Endothelial cell of umbilical vein (primary cell): ENCODE measurements at regions not wholly inside any gene's neighbourhood (a gene's known extent, or its start where the extent isn't known, plus 50 kb on each side); places are given as distances from the start of the nearest gene placed in this dataset.

Experiments
- BruUV-seq: library from RNA; stranded (reverse); fragments of 400-500 nt; replicated peaks from 2 replicates; lab custom pipeline; 2021; lab: Mats Ljungman, UMichigan
- CTCF ChIA-PET: fragments of 300-600, 350-600 bp; sonication (Branson Sonifier 250); formaldehyde crosslinking; loops from one replicate; lab custom pipeline; 2021; ENCODE audit warnings: antibody characterized with exemption, inconsistent platforms; lab: Charles Lee
- POLR2A ChIA-PET: fragments of 300-600, 350-600 bp; sonication (Branson Sonifier 250); formaldehyde crosslinking; loops from one replicate; lab custom pipeline; 2021; ENCODE audit warnings: antibody characterized with exemption, inconsistent platforms; lab: Charles Lee
- DNase-seq: peaks from one replicate; pipeline ENCODE4 v3.0.0-alpha.2; 2011; ENCODE audit warnings: low read depth, low spot score
- FAIRE-seq: peaks from 2 replicates; lab custom pipeline; 2011; peaks lifted over from hg19 to GRCh38; lab: Jason Lieb, UNC
- H2AFZ ChIP-seq: 2 replicates; pipeline ENCODE4 v1.6.0; 2012; ENCODE audit warnings: low read depth, low read length, control low read depth, inconsistent platforms
- H3K27ac ChIP-seq: 2 replicates; pipeline ENCODE4 v1.5.1; 2011; ENCODE audit warnings: low read depth, mild to moderate bottlenecking, control low read depth, low read length, moderate library complexity; ENCODE audit not compliant: insufficient read depth
- H3K27me3 ChIP-seq, 2 experiments: 2 replicates each; pipeline versions ENCODE4 v1.6.0 to v1.6.1; 2011; ENCODE audit warnings: low read length in 2 of 2, mixed read lengths in 1 of 2; ENCODE audit not compliant: control insufficient read depth in 2 of 2, insufficient read depth in 2 of 2
- H3K36me3 ChIP-seq, 2 experiments: 2 replicates in 1 of 2; 3 replicates in 1 of 2; pipeline ENCODE4 v1.5.1; 2011; ENCODE audit warnings: low read length in 2 of 2, mild to moderate bottlenecking in 1 of 2, moderate library complexity in 1 of 2; ENCODE audit not compliant: control insufficient read depth in 2 of 2, insufficient read depth in 2 of 2; ENCODE audit errors: extremely low read depth in 1 of 2
- H3K4me1 ChIP-seq: 3 replicates; pipeline ENCODE4 v1.5.1; 2011; ENCODE audit warnings: mild to moderate bottlenecking, low read length; ENCODE audit not compliant: control insufficient read depth, insufficient read depth; ENCODE audit errors: extremely low read depth
- H3K4me2 ChIP-seq: 2 replicates; pipeline ENCODE4 v1.6.1; 2011; ENCODE audit warnings: low read length, control low read depth, mixed read lengths; ENCODE audit not compliant: insufficient read depth
- H3K4me3 ChIP-seq, 3 experiments: fragments of 200-600 bp in 1 of 3; sonication (generic), shearing (Covaris generic) in 1 of 3; replicated peaks in 1 of 3; 2 replicates each; pipeline ENCODE4 v1.5.1; 2011 to 2016; ENCODE audit warnings: control low read depth in 3 of 3, low read length in 3 of 3, mild to moderate bottlenecking in 2 of 3, inconsistent platforms in 1 of 3, low read depth in 1 of 3, moderate library complexity in 1 of 3; ENCODE audit not compliant: insufficient read depth in 1 of 3
- H3K79me2 ChIP-seq: 2 replicates; pipeline ENCODE4 v1.6.0; 2012; ENCODE audit warnings: low read length, inconsistent platforms; ENCODE audit not compliant: control insufficient read depth, insufficient read depth
- H3K9ac ChIP-seq: replicated peaks from 2 replicates; pipeline ENCODE3; 2011; ENCODE audit warnings: low read length, control low read depth; ENCODE audit not compliant: insufficient read depth; ENCODE audit errors: extremely low read depth
- H3K9me1 ChIP-seq: replicated peaks from 3 replicates; pipeline ENCODE4 v1.6.0; 2011; ENCODE audit warnings: mild to moderate bottlenecking, low read length; ENCODE audit not compliant: control insufficient read depth, insufficient read depth; ENCODE audit errors: extremely low read depth
- H3K9me3 ChIP-seq: replicated peaks from 2 replicates; pipeline ENCODE4 v1.5.1; 2012; ENCODE audit warnings: low read length, inconsistent platforms; ENCODE audit not compliant: control insufficient read depth, insufficient read depth
- H4K20me1 ChIP-seq: replicated peaks from 2 replicates; pipeline ENCODE3; 2011; ENCODE audit warnings: mild to moderate bottlenecking, low read length; ENCODE audit not compliant: control insufficient read depth, insufficient read depth; ENCODE audit errors: extremely low read depth
- EZH2 ChIP-seq: IDR thresholded peaks from 2 replicates; pipeline ENCODE4 v1.6.1; 2012; ENCODE audit warnings: borderline replicate concordance, low read depth, mild to moderate bottlenecking, moderate library complexity, low read length, inconsistent platforms; ENCODE audit not compliant: severe bottlenecking
- FOS ChIP-seq: IDR thresholded peaks from 2 replicates; pipeline ENCODE4 v1.6.1; 2011; ENCODE audit warnings: mild to moderate bottlenecking, low read length, moderate library complexity, borderline replicate concordance; ENCODE audit not compliant: insufficient read depth
- GATA2 ChIP-seq: IDR thresholded peaks from 2 replicates; pipeline ENCODE4 v1.7.0; 2011; ENCODE audit warnings: low read depth, mild to moderate bottlenecking, moderate library complexity, mixed read lengths, low read length; ENCODE audit not compliant: insufficient read length, insufficient read depth
- JUN ChIP-seq: IDR thresholded peaks from 2 replicates; pipeline ENCODE4 v1.6.1; 2011; ENCODE audit warnings: borderline replicate concordance, low read depth; ENCODE audit not compliant: insufficient read length, insufficient read depth
- MYC ChIP-seq: IDR thresholded peaks from one replicate; pipeline ENCODE4 v1.6.1; 2011; ENCODE audit warnings: mild to moderate bottlenecking, low read depth, low read length
- POLR2A ChIP-seq: IDR thresholded peaks from 2 replicates; pipeline ENCODE4 v1.6.1; 2012; ENCODE audit warnings: low read depth, mild to moderate bottlenecking, control low read depth, low read length
- POLR2AphosphoS5 ChIP-seq: IDR thresholded peaks from 2 replicates; pipeline ENCODE4 v1.6.1; 2012; ENCODE audit warnings: low read depth, mild to moderate bottlenecking, control low read depth, low read length, moderate library complexity; ENCODE audit not compliant: insufficient read depth
- dilution Hi-C: fragments of 300-500 bp; cut with MboI; formaldehyde crosslinking; loops from one replicate; pipeline ENCODE4 v1.15.0; 2019; ENCODE audit warnings: low sequenced_read_pairs; ENCODE audit not compliant: extremely low pct_ligation_motif_present
- intact Hi-C: fragments of 100-400 bp; cut with micrococcal nuclease; formaldehyde crosslinking; loops from one replicate; pipeline ENCODE4 v1.10.0; 2022
- TF ChIP-seq, protein P1 (sequence below), 2 donors: IDR thresholded peaks; 1 replicate in 1 of 2; 2 replicates in 1 of 2; pipeline ENCODE4 v1.5.1; 2011; ENCODE audit warnings: low read length in 2 of 2, mild to moderate bottlenecking in 2 of 2, moderate library complexity in 2 of 2, control low read depth in 1 of 2, inconsistent platforms in 1 of 2, low read depth in 1 of 2; ENCODE audit not compliant: insufficient read depth in 1 of 2; ENCODE audit errors: extremely low read depth in 1 of 2
- TF ChIP-seq, protein P2 (sequence below): IDR thresholded peaks from 2 replicates; pipeline ENCODE4 v1.6.1; 2011; ENCODE audit not compliant: insufficient read depth, insufficient read length

DNA sequence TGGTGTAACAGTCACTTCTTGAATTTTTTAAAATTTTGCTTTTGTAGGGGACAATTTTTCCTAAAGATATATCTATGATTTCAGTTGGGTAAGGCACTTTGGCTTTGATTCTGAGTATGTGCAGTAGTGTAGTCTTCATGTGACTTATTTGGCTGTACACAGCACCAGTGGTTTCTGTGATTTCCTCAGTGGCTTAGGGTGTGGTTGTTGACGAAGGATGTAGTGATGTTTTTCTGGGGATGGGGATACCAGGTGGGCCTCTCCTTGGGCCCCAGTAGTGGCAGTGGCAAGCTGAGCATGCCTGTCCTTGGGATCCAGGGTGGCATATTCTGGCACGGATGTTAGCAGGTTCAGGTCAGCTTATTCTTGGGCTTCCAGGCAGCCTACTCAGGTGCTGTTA, 364.9 kb upstream of the CADM1 start:
- no peaks in the 10 kb centered on the region for H4K20me1 ChIP-seq
- no peak overlapping the region for H3K27ac ChIP-seq
- H3K9ac ChIP-seq = no peak overlapping the region
- H3K4me3 ChIP-seq = no peak overlapping the region
- H2AFZ ChIP-seq = no peak overlapping the region
- no peaks in the 10 kb centered on the region for H3K9me1 ChIP-seq
- POLR2A ChIA-PET = no interaction called here
- peaks cover 4% of the 10 kb centered on the region for H3K9me3 ChIP-seq
- no TSS peak for BruUV-seq
- H3K79me2 ChIP-seq = no peaks in the 10 kb centered on the region
- DNase-seq = no peak
- CTCF ChIA-PET = no interaction called here
- TF ChIP-seq EZH2 = no peak
- TF ChIP-seq, protein P1, sequence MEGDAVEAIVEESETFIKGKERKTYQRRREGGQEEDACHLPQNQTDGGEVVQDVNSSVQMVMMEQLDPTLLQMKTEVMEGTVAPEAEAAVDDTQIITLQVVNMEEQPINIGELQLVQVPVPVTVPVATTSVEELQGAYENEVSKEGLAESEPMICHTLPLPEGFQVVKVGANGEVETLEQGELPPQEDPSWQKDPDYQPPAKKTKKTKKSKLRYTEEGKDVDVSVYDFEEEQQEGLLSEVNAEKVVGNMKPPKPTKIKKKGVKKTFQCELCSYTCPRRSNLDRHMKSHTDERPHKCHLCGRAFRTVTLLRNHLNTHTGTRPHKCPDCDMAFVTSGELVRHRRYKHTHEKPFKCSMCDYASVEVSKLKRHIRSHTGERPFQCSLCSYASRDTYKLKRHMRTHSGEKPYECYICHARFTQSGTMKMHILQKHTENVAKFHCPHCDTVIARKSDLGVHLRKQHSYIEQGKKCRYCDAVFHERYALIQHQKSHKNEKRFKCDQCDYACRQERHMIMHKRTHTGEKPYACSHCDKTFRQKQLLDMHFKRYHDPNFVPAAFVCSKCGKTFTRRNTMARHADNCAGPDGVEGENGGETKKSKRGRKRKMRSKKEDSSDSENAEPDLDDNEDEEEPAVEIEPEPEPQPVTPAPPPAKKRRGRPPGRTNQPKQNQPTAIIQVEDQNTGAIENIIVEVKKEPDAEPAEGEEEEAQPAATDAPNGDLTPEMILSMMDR (IDR thresholded peaks at IDR 0.05; ENCODE audit: extremely low read depth in 1 of 2, insufficient read depth in 1 of 2, low read depth in 1 of 2, low read length in 2 of 2) = no peak
- no peak for TF ChIP-seq JUN
- TF ChIP-seq, protein P2, sequence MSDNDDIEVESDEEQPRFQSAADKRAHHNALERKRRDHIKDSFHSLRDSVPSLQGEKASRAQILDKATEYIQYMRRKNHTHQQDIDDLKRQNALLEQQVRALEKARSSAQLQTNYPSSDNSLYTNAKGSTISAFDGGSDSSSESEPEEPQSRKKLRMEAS = no peak
- TF ChIP-seq FOS = no peak
- TF ChIP-seq POLR2A = no peak
- TF ChIP-seq GATA2 = no peak
- no peak for TF ChIP-seq MYC
- TF ChIP-seq POLR2AphosphoS5 = no peak
- dilution Hi-C loops = no loop called here
- intact Hi-C loops = no loop called here
- no peaks in the 10 kb centered on the region for H3K4me1 ChIP-seq
- H3K27me3 ChIP-seq = no peaks in the 10 kb centered on the region
- H3K36me3 ChIP-seq = no peaks in the 10 kb centered on the region
- FAIRE-seq = no peak
- no peak overlapping the region for H3K4me2 ChIP-seq
